Nephron progenitor cell (in vitro differentiated cells): ENCODE measurements at regions not wholly inside any gene's neighbourhood (a gene's known extent, or its start where the extent isn't known, plus 50 kb on each side); places are given as distances from the start of the nearest gene placed in this dataset.
A peak's percentile ranks its signal among the peaks of the same experiment; 100 is the strongest.

Experiments used
- DNase-seq: peaks from one replicate; pipeline ENCODE4 v3.0.0; 2021
- H3K27ac Mint-ChIP-seq: 2 replicates; pipeline ENCODE4 v1.8.0; 2021; ENCODE audit warnings: mild to moderate bottlenecking, moderate library complexity, mixed read lengths
- H3K27me3 Mint-ChIP-seq: 2 replicates; pipeline ENCODE4 v1.8.0; 2021; ENCODE audit warnings: mild to moderate bottlenecking, low read depth, mixed read lengths; ENCODE audit not compliant: poor library complexity
- H3K36me3 Mint-ChIP-seq: 2 replicates; pipeline ENCODE4 v1.8.0; 2021; ENCODE audit warnings: low read depth, mixed read lengths
- H3K4me1 Mint-ChIP-seq: 2 replicates; pipeline ENCODE4 v1.8.0; 2021; ENCODE audit warnings: mixed read lengths
- H3K4me3 Mint-ChIP-seq: 2 replicates; pipeline ENCODE4 v1.8.0; 2021; ENCODE audit warnings: mild to moderate bottlenecking, moderate library complexity, mixed read lengths
- H3K9me3 Mint-ChIP-seq: 2 replicates; pipeline ENCODE4 v1.8.0; 2021; ENCODE audit warnings: mild to moderate bottlenecking, moderate library complexity, mixed read lengths
- CTCF ChIP-seq: fragments of 200-600 bp; sonication (generic); IDR thresholded peaks from 2 replicates; pipeline ENCODE4 v1.5.0; 2021; ENCODE audit warnings: antibody characterized with exemption

- no peaks in the 10 kb centered on the region for H3K27me3 Mint-ChIP-seq
- no peak for DNase-seq
- H3K4me3 Mint-ChIP-seq: no peak overlapping the region
- H3K4me1 Mint-ChIP-seq: peaks cover 33% of the 10 kb centered on the region
- no peaks in the 10 kb centered on the region for H3K36me3 Mint-ChIP-seq
- no peak for TF ChIP-seq CTCF
- H3K9me3 Mint-ChIP-seq: peaks cover 3% of the 10 kb centered on the region
- H3K27ac Mint-ChIP-seq: no peak overlapping the region
Observed at GRCh38 chr9:15113288-15113687, 193.7 kb downstream of the TTC39B start.

GRCh38 chr9:15111071-15111470, 195.9 kb downstream of the TTC39B start:
- peaks cover 20% of the 10 kb centered on the region for H3K9me3 Mint-ChIP-seq
- peaks cover 2% of the 10 kb centered on the region for H3K27me3 Mint-ChIP-seq
- H3K4me1 Mint-ChIP-seq: peaks cover 15% of the 10 kb centered on the region
- no peaks in the 10 kb centered on the region for H3K36me3 Mint-ChIP-seq
- H3K27ac Mint-ChIP-seq: no peak overlapping the region
- no peak for DNase-seq
- no peak for TF ChIP-seq CTCF
- no peak overlapping the region for H3K4me3 Mint-ChIP-seq

- Mint-ChIP-seq H3K27me3 (peaks cover 7% of the 10 kb centered on the region), H3K4me3 (no peak overlapping the region), H3K9me3 (peaks cover 24% of the 10 kb centered on the region), H3K27ac (no peak overlapping the region), H3K4me1 (peaks cover 9% of the 10 kb centered on the region), H3K36me3 (no peaks in the 10 kb centered on the region)
- peak; percentile 70 for TF ChIP-seq CTCF
- peak; percentile 42 for DNase-seq
Observed at GRCh38 chr9:15104826-15105420, 194.7 kb upstream of the FREM1 start.

GRCh38 chr9:15103290-15103689, 193.1 kb upstream of the FREM1 start:
- Mint-ChIP-seq H3K27ac (no peak overlapping the region), H3K4me3 (no peak overlapping the region), H3K9me3 (peaks cover 20% of the 10 kb centered on the region), H3K36me3 (no peaks in the 10 kb centered on the region), H3K4me1 (peaks cover 21% of the 10 kb centered on the region), H3K27me3 (peaks cover 7% of the 10 kb centered on the region)
- TF ChIP-seq CTCF: no peak
- no peak for DNase-seq

- Mint-ChIP-seq H3K9me3 (peaks cover 4% of the 10 kb centered on the region), H3K27ac (no peak overlapping the region), H3K4me1 (peaks cover 21% of the 10 kb centered on the region), H3K36me3 (no peaks in the 10 kb centered on the region), H3K4me3 (no peak overlapping the region), H3K27me3 (peaks cover 5% of the 10 kb centered on the region)
- TF ChIP-seq CTCF: no peak
- DNase-seq: no peak
Observed at GRCh38 chr9:15101095-15101494, 190.9 kb upstream of the FREM1 start.

DNA sequence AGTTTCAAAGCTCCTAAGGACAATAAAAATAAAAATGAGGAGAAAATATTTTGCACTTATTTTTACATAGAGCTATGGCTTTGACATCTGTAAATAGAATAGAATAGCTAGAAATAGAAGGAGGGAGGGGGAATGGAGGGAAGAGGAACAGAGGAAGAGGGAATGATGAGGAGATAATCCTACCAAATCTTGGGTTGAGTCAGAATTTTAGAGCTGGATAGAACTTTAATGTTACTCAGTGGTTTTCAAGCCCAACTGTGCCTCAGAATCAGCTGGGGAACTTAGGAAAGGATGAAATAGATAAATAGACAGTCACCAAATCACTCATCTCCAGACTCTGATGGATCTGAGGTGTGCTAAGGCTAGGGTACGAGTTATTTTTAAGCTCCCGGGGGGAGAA, 190.3 kb upstream of the FREM1 start:
- H3K4me1 Mint-ChIP-seq: peaks cover 21% of the 10 kb centered on the region
- peak overlapping the region; percentile 77 for H3K27ac Mint-ChIP-seq
- H3K36me3 Mint-ChIP-seq: no peaks in the 10 kb centered on the region
- no peak for TF ChIP-seq CTCF
- no peak for DNase-seq
- H3K27me3 Mint-ChIP-seq: peaks cover 5% of the 10 kb centered on the region
- H3K4me3 Mint-ChIP-seq: no peak overlapping the region
- H3K9me3 Mint-ChIP-seq: peaks cover 4% of the 10 kb centered on the region
